Chondrocyte (in vitro differentiated cells): ENCODE measurements at regions not wholly inside any gene's neighbourhood (a gene's known extent, or its start where the extent isn't known, plus 50 kb on each side); places are given as distances from the start of the nearest gene placed in this dataset.

Experiments
- DNase-seq: peaks from one replicate; pipeline ENCODE4 v3.0.0; 2021; ENCODE audit warnings: mixed read lengths, low spot score
- H3K27ac Mint-ChIP-seq: one replicate; pipeline ENCODE4 v1.8.0; 2021; ENCODE audit warnings: mild to moderate bottlenecking, moderate library complexity, mixed read lengths; ENCODE audit not compliant: unreplicated experiment
- H3K27me3 Mint-ChIP-seq: 2 replicates; pipeline ENCODE4 v1.8.0; 2021; ENCODE audit warnings: low read depth, mixed read lengths
- H3K36me3 Mint-ChIP-seq: 2 replicates; pipeline ENCODE4 v1.8.0; 2021; ENCODE audit warnings: low read depth, mixed read lengths
- H3K4me1 Mint-ChIP-seq: 2 replicates; pipeline ENCODE4 v1.8.0; 2021; ENCODE audit warnings: low read depth, mild to moderate bottlenecking, mixed read lengths
- H3K4me3 Mint-ChIP-seq: one replicate; pipeline ENCODE4 v1.8.0; 2021; ENCODE audit warnings: mild to moderate bottlenecking, moderate library complexity, mixed read lengths; ENCODE audit not compliant: unreplicated experiment
- H3K9me3 Mint-ChIP-seq: 2 replicates; pipeline ENCODE4 v1.8.0; 2021; ENCODE audit warnings: low read depth, mixed read lengths
- CTCF ChIP-seq: fragments of 200-600 bp; sonication (generic); IDR thresholded peaks from 2 replicates; pipeline ENCODE4 v1.5.0; 2021; ENCODE audit warnings: antibody characterized with exemption, mild to moderate bottlenecking, moderate library complexity

GRCh38 chr4:59945277-59945676 lies 1254.8 kb upstream of the ADGRL3 start:
- Mint-ChIP-seq H3K4me1 (no peaks in the 10 kb centered on the region), H3K9me3 (no peaks in the 10 kb centered on the region), H3K27me3 (peaks cover 9% of the 10 kb centered on the region), H3K27ac (no peak overlapping the region), H3K4me3 (no peak overlapping the region), H3K36me3 (no peaks in the 10 kb centered on the region)
- no peak for TF ChIP-seq CTCF
- no peak for DNase-seq

- no peaks in the 10 kb centered on the region for H3K36me3 Mint-ChIP-seq
- H3K27me3 Mint-ChIP-seq, result peaks cover 12% of the 10 kb centered on the region
- H3K4me1 Mint-ChIP-seq, result no peaks in the 10 kb centered on the region
- no peak for TF ChIP-seq CTCF
- no peak for DNase-seq
- H3K9me3 Mint-ChIP-seq, result no peaks in the 10 kb centered on the region
- no peak overlapping the region for H3K4me3 Mint-ChIP-seq
- no peak overlapping the region for H3K27ac Mint-ChIP-seq
Measured at GRCh38 chr4:59945716-59946115, 1254.4 kb upstream of the ADGRL3 start.

GRCh38 chr4:59956366-59956765 lies 1243.8 kb upstream of the ADGRL3 start:
- no peak for DNase-seq
- TF ChIP-seq CTCF, result no peak
- H3K4me1 Mint-ChIP-seq, result no peaks in the 10 kb centered on the region
- no peaks in the 10 kb centered on the region for H3K36me3 Mint-ChIP-seq
- no peak overlapping the region for H3K27ac Mint-ChIP-seq
- H3K27me3 Mint-ChIP-seq, result no peaks in the 10 kb centered on the region
- H3K4me3 Mint-ChIP-seq, result no peak overlapping the region
- no peaks in the 10 kb centered on the region for H3K9me3 Mint-ChIP-seq

GRCh38 chr4:59960143-59960542 lies 1240.0 kb upstream of the ADGRL3 start:
- no peaks in the 10 kb centered on the region for H3K4me1 Mint-ChIP-seq
- no peak overlapping the region for H3K4me3 Mint-ChIP-seq
- no peak for DNase-seq
- H3K9me3 Mint-ChIP-seq, result no peaks in the 10 kb centered on the region
- no peaks in the 10 kb centered on the region for H3K27me3 Mint-ChIP-seq
- no peak for TF ChIP-seq CTCF
- H3K36me3 Mint-ChIP-seq, result no peaks in the 10 kb centered on the region
- H3K27ac Mint-ChIP-seq, result no peak overlapping the region

- no peak for DNase-seq
Measured at GRCh38 chr4:59966758-59967157, 1233.4 kb upstream of the ADGRL3 start.

More at GRCh38 chr4:59966758-59967157, 1233.4 kb upstream of the ADGRL3 start:
- no peak overlapping the region for H3K27ac Mint-ChIP-seq
- no peak overlapping the region for H3K4me3 Mint-ChIP-seq
- TF ChIP-seq CTCF, result no peak
- H3K36me3 Mint-ChIP-seq, result no peaks in the 10 kb centered on the region
- no peaks in the 10 kb centered on the region for H3K27me3 Mint-ChIP-seq
- H3K4me1 Mint-ChIP-seq, result no peaks in the 10 kb centered on the region
- no peaks in the 10 kb centered on the region for H3K9me3 Mint-ChIP-seq
